IMR-90 (cell line): ENCODE measurements at regions not wholly inside any gene's neighbourhood (a gene's known extent, or its start where the extent isn't known, plus 50 kb on each side); places are given as distances from the start of the nearest gene placed in this dataset.
A peak's percentile ranks its signal among the peaks of the same experiment; 100 is the strongest.

ENCODE experiments used
- ATAC-seq: fragments of 200-7000 bp; cut with Tn5 transposase; 2 replicates; pipeline ENCODE4 v1.9.1; 2020; ENCODE audit warnings: low read depth, mild to moderate bottlenecking, moderate library complexity
- BruUV-seq: library from RNA; stranded (reverse); fragments of 400-500 nt; replicated peaks from 2 replicates; lab custom pipeline; 2021; lab: Mats Ljungman, UMichigan
- CTCF ChIA-PET: fragments of 300-600 bp; formaldehyde crosslinking; extraction: SDS; loops from one replicate; lab custom pipeline; 2021; ENCODE audit warnings: antibody characterized with exemption; lab: Yijun Ruan, JAX
- POLR2A ChIA-PET: fragments of 300-600 bp; sonication (Branson Sonifier 250); formaldehyde crosslinking; loops from one replicate; lab custom pipeline; 2022; ENCODE audit warnings: antibody characterized with exemption; ENCODE audit not compliant: unreplicated experiment; lab: Charles Lee
- DNase-seq: peaks from one replicate; pipeline ENCODE4 v3.0.0; 2013
- H2AFZ ChIP-seq: replicated peaks from 2 replicates; pipeline ENCODE3; 2013; ENCODE audit warnings: low read length, mild to moderate bottlenecking; ENCODE audit not compliant: poor library complexity
- H2AK5ac ChIP-seq: 2 replicates; pipeline ENCODE4 v1.6.1; 2013; ENCODE audit warnings: low read depth, low read length, inconsistent platforms
- H2AK9ac ChIP-seq: replicated peaks from 2 replicates; pipeline ENCODE3; 2013; ENCODE audit warnings: mild to moderate bottlenecking, low read depth, low read length, moderate library complexity; ENCODE audit not compliant: poor library complexity
- H2BK120ac ChIP-seq: 2 replicates; pipeline ENCODE4 v1.6.1; 2013; ENCODE audit warnings: low read depth, low read length, inconsistent platforms
- H2BK15ac ChIP-seq: 3 replicates; pipeline ENCODE4 v1.6.1; 2013; ENCODE audit warnings: low read depth, low read length, inconsistent platforms
- H2BK20ac ChIP-seq: 2 replicates; pipeline ENCODE4 v1.6.1; 2013; ENCODE audit warnings: low read depth, mild to moderate bottlenecking, inconsistent platforms, low read length, moderate library complexity
- H2BK5ac ChIP-seq: 2 replicates; pipeline ENCODE4 v1.6.1; 2013; ENCODE audit warnings: mild to moderate bottlenecking, low read depth, low read length, inconsistent platforms; ENCODE audit not compliant: poor library complexity, severe bottlenecking
- H3K14ac ChIP-seq: replicated peaks from 2 replicates; pipeline ENCODE4 v1.6.1; 2013; ENCODE audit warnings: low read depth, low read length, inconsistent platforms
- H3K18ac ChIP-seq: 2 replicates; pipeline ENCODE4 v1.6.1; 2013; ENCODE audit warnings: low read depth, low read length, control low read depth
- H3K23ac ChIP-seq: 2 replicates; pipeline ENCODE4 v1.6.1; 2013; ENCODE audit warnings: low read depth, low read length, inconsistent platforms
- H3K27ac ChIP-seq: 2 replicates; pipeline ENCODE4 v1.5.1; 2013; ENCODE audit warnings: mild to moderate bottlenecking, control low read depth, low read length; ENCODE audit not compliant: insufficient read depth
- H3K27me3 ChIP-seq: 2 replicates; pipeline ENCODE4 v1.6.1; 2013; ENCODE audit warnings: low read length; ENCODE audit not compliant: control insufficient read depth, insufficient read depth
- H3K36me3 ChIP-seq: 2 replicates; pipeline ENCODE4 v1.6.1; 2013; ENCODE audit warnings: low read length, mixed read lengths; ENCODE audit not compliant: control insufficient read depth, insufficient read depth
- H3K4ac ChIP-seq: 2 replicates; pipeline ENCODE4 v1.6.1; 2013; ENCODE audit warnings: low read depth, low read length, inconsistent platforms
- H3K4me1 ChIP-seq: 2 replicates; pipeline ENCODE4 v1.6.1; 2013; ENCODE audit warnings: low read length, mixed read lengths; ENCODE audit not compliant: control insufficient read depth, insufficient read depth
- H3K4me2 ChIP-seq: 2 replicates; pipeline ENCODE4 v1.6.1; 2013; ENCODE audit warnings: low read depth, mild to moderate bottlenecking, control low read depth, low read length, moderate library complexity
- H3K4me3 ChIP-seq: 2 replicates; pipeline ENCODE4 v1.5.1; 2013; ENCODE audit warnings: low read depth, mild to moderate bottlenecking, control low read depth, low read length, moderate library complexity; ENCODE audit not compliant: insufficient read depth
- H3K56ac ChIP-seq: 2 replicates; pipeline ENCODE4 v1.6.1; 2013; ENCODE audit warnings: low read length, inconsistent platforms; ENCODE audit not compliant: insufficient read depth; ENCODE audit errors: extremely low read depth
- H3K79me1 ChIP-seq, 2 experiments: 2 replicates each; pipeline ENCODE4 v1.6.1; 2013; ENCODE audit warnings: low read length in 2 of 2, inconsistent platforms in 1 of 2, low read depth in 1 of 2
- H3K9ac ChIP-seq: 2 replicates; pipeline ENCODE4 v1.6.1; 2013; ENCODE audit warnings: low read depth, low read length, control low read depth
- H3K9me1 ChIP-seq: 2 replicates; pipeline ENCODE4 v1.6.1; 2013; ENCODE audit warnings: low read length, inconsistent platforms; ENCODE audit not compliant: insufficient read depth
- H3K9me3 ChIP-seq: 2 replicates; pipeline ENCODE4 v1.6.1; 2013; ENCODE audit warnings: low read length; ENCODE audit not compliant: control insufficient read depth, insufficient read depth
- H4K20me1 ChIP-seq: 2 replicates; pipeline ENCODE4 v1.6.1; 2013; ENCODE audit warnings: low read length, inconsistent platforms; ENCODE audit not compliant: insufficient read depth
- H4K5ac ChIP-seq: 2 replicates; pipeline ENCODE4 v1.6.1; 2013; ENCODE audit warnings: mild to moderate bottlenecking, low read depth, low read length, control low read depth
- H4K8ac ChIP-seq, 2 experiments: 2 replicates each; pipeline ENCODE4 v1.6.1; 2013; ENCODE audit warnings: low read depth in 2 of 2, low read length in 2 of 2, control low read depth in 1 of 2, inconsistent platforms in 1 of 2
- H4K91ac ChIP-seq: 2 replicates; pipeline ENCODE4 v1.6.1; 2013; ENCODE audit warnings: low read depth, low read length, inconsistent platforms; ENCODE audit not compliant: insufficient read depth
- BHLHE40 ChIP-seq: fragments of 150-350 bp; IDR thresholded peaks from 2 replicates; pipeline ENCODE4 v1.6.1; 2016; ENCODE audit warnings: mild to moderate bottlenecking, low read depth, low read length
- FOS ChIP-seq: fragments of 150-350 bp; IDR thresholded peaks from 2 replicates; pipeline ENCODE4 v1.6.1; 2016; ENCODE audit warnings: low read depth, low read length
- MAFK ChIP-seq: IDR thresholded peaks from 2 replicates; pipeline ENCODE4 v1.6.1; 2012; ENCODE audit warnings: low read depth, low read length, improper control_type of control experiment
- WGBS, 2 experiments: methylation state at CpG; one replicate each; pipeline versions ENCODE4 v1.1.5 to v1.1.7; 2013; ENCODE audit warnings: missing lambda C conversion rate in 2 of 2; ENCODE audit not compliant: insufficient read length in 1 of 2; ENCODE audit errors: extremely low coverage in 2 of 2; 5-methylcytosine and 5-hydroxymethylcytosine counted together
- dilution Hi-C: fragments of 300-500 bp; cut with HindIII; formaldehyde crosslinking; loops from one replicate; pipeline ENCODE4 v1.14.3; 2018; ENCODE audit warnings: low sequenced_read_pairs; ENCODE audit not compliant: unreplicated experiment
- in situ Hi-C: fragments of 300-500 bp; cut with MboI; formaldehyde crosslinking; loops from 3 replicates; pipeline ENCODE4 v1.14.3; 2019; ENCODE audit warnings: low sequenced_read_pairs, inconsistent platforms, mixed read lengths
- intact Hi-C: fragments of 100-400 bp; cut with micrococcal nuclease; formaldehyde crosslinking; loops from 2 replicates; pipeline ENCODE4 v1.10.0; 2022

DNA sequence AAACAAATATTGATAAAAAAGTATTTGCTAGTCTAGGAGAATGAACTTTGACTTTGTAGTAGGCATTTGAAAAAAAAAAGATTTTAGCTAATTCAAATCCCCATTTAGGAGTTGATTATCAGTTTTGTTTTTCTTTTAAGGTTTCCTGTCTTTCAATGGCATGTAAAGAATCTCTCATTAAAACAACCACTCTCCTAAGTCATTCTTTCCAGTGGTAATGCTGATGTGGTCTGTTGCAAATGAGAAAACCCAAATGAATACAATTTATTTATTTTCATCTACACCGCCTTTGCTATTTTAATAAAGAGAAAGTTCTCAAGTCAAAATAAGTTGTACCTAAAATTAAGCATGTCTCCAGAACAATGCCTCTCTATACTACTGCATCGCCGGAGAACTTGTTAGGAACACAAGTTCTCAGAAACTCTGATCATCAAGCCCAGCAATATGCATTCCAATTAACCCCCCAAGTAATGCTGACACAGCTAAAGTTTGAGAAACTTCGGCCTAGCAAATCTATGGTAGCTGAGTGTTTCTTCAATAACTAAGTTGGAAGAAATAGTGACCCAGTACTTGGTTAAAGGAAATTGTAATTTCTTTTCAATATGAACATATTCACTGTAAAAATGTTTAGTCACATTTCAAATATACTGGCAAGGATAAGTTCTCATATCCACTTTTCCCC, 255.1 kb downstream of the PTPRC start:
- in situ Hi-C loops (no loop called here), intact Hi-C loops (no loop called here), dilution Hi-C loops (no loop called here)
- Histone ChIP-seq H3K27me3 (no peaks in the 10 kb centered on the region), H3K9me1 (no peaks in the 10 kb centered on the region; the same call in 1 of the 2 replicates), H2AFZ (no peak overlapping the region), H3K4ac (no peak overlapping the region), H3K4me2 (peak overlapping the region; percentile 66; the same call in 1 of the 2 replicates), H4K8ac (no peak overlapping the region; a peak in 1 of 4 replicates), H3K79me1 (peaks cover 10 to 28% of the 10 kb centered on the region in 2 experiments; a peak in 3 of 4 replicates), H4K5ac (no peak overlapping the region), H3K36me3 (peaks cover 1% of the 10 kb centered on the region; the same call in 1 of the 2 replicates), H3K23ac (no peak overlapping the region), H3K56ac (no peak overlapping the region), H2BK120ac (no peak overlapping the region), H4K91ac (no peak overlapping the region), H3K14ac (peak overlapping the region; percentile 11; the same call in 1 of the 2 replicates), H3K4me3 (no peak overlapping the region), H3K9ac (no peak overlapping the region), H2AK5ac (0 out of 2 replicates have a peak overlapping the region, but pooled peaks have one; percentile 10), H3K18ac (peak overlapping the region; percentile 33; the same call in 1 of the 2 replicates), H2BK5ac (no peak overlapping the region), H3K27ac (peak overlapping the region; percentile 37; the same call in 1 of the 2 replicates), H3K9me3 (no peaks in the 10 kb centered on the region), H2BK15ac (no peak overlapping the region), H3K4me1 (peaks cover 7% of the 10 kb centered on the region; the same call in 1 of the 2 replicates), H4K20me1 (peaks cover 8% of the 10 kb centered on the region; the same call in 1 of the 2 replicates), H2AK9ac (no peak overlapping the region), H2BK20ac (peak overlapping the region; percentile 32; the same call in 1 of the 2 replicates)
- ChIA-PET CTCF (interaction anchor here (0.8 kb wide), 1 partner anchor 349 kb away, joined by 3 read pairs; no protein-coding TSS in a partner anchor), POLR2A (no interaction called here)
- no CpG with 5 or more reads among the region's 4 CpGs for WGBS, 2 experiments
- DNase-seq: no peak
- BruUV-seq: no TSS peak
- no peak for TF ChIP-seq BHLHE40
- no peak for TF ChIP-seq FOS
- TF ChIP-seq MAFK: peak; percentile 96
- ATAC-seq: 0 out of 2 replicates have a peak, but pooled peaks have one; percentile 24
